ENCODE measurements at regions not wholly inside any gene's neighbourhood (a gene's known extent, or its start where the extent isn't known, plus 50 kb on each side); places are given as distances from the start of the nearest gene placed in this dataset.
"Not testable (repeated sequence)": the region's sequence is repeated elsewhere in the genome, so short reads cannot be mapped to it uniquely, and the experiment has no call there.

GRCh38 chr5:166810093-166810658, 1481.3 kb upstream of the WWC1 start:
- not testable (repeated sequence) for H3K9me3 ChIP-seq (ENCODE audit: control insufficient read depth in 2 of 2, low read length in 2 of 2); H3K9ac ChIP-seq (ENCODE audit: low read depth in 1 of 2, low read length in 2 of 2); H3K27ac ChIP-seq (ENCODE audit: low read depth in 2 of 2, low read length in 2 of 2); H3K36me3 ChIP-seq (ENCODE audit: control insufficient read depth in 2 of 2, insufficient read depth in 2 of 2, low read length in 2 of 2); H3K27me3 ChIP-seq (ENCODE audit: control insufficient read depth in 2 of 2, insufficient read depth in 2 of 2, low read length in 2 of 2); H3K4me3 ChIP-seq (ENCODE audit: low read length in 2 of 2); H3K4me1 ChIP-seq (ENCODE audit: control insufficient read depth in 2 of 2, insufficient read depth in 2 of 2, low read length in 2 of 2)

GRCh38 chr5:166810721-166811120, 1480.7 kb upstream of the WWC1 start:
- Histone ChIP-seq H3K4me1 (ENCODE audit: control insufficient read depth in 2 of 2, insufficient read depth in 2 of 2, low read length in 2 of 2) (no peaks in the 10 kb centered on the region), H3K27ac (ENCODE audit: low read depth in 2 of 2, low read length in 2 of 2) (no peak overlapping the region), H3K9me3 (ENCODE audit: control insufficient read depth in 2 of 2, low read length in 2 of 2) (no peaks in the 10 kb centered on the region), H3K36me3 (ENCODE audit: control insufficient read depth in 2 of 2, insufficient read depth in 2 of 2, low read length in 2 of 2) (no peaks in the 10 kb centered on the region), H3K4me3 (ENCODE audit: low read length in 2 of 2) (no peak overlapping the region), H3K9ac (ENCODE audit: low read depth in 1 of 2, low read length in 2 of 2) (no peak overlapping the region), H3K27me3 (ENCODE audit: control insufficient read depth in 2 of 2, insufficient read depth in 2 of 2, low read length in 2 of 2) (no peaks in the 10 kb centered on the region)

- no peaks in the 10 kb centered on the region for H3K36me3 ChIP-seq (ENCODE audit: control insufficient read depth in 2 of 2, insufficient read depth in 2 of 2, low read length in 2 of 2)
- no peak overlapping the region for H3K4me3 ChIP-seq (ENCODE audit: low read length in 2 of 2)
- no peaks in the 10 kb centered on the region for H3K9me3 ChIP-seq (ENCODE audit: control insufficient read depth in 2 of 2, low read length in 2 of 2)
- H3K9ac ChIP-seq (ENCODE audit: low read depth in 1 of 2, low read length in 2 of 2) = no peak overlapping the region
- no peaks in the 10 kb centered on the region for H3K27me3 ChIP-seq (ENCODE audit: control insufficient read depth in 2 of 2, insufficient read depth in 2 of 2, low read length in 2 of 2)
- H3K4me1 ChIP-seq (ENCODE audit: control insufficient read depth in 2 of 2, insufficient read depth in 2 of 2, low read length in 2 of 2) = no peaks in the 10 kb centered on the region
- H3K27ac ChIP-seq (ENCODE audit: low read depth in 2 of 2, low read length in 2 of 2) = no peak overlapping the region
These were observed 1468.1 kb upstream of the WWC1 start for GRCh38 chr5:166823360-166823759.

- no peak overlapping the region for H3K27ac ChIP-seq (ENCODE audit: low read depth in 2 of 2, low read length in 2 of 2)
- H3K4me1 ChIP-seq (ENCODE audit: control insufficient read depth in 2 of 2, insufficient read depth in 2 of 2, low read length in 2 of 2) = no peaks in the 10 kb centered on the region
- H3K9ac ChIP-seq (ENCODE audit: low read depth in 1 of 2, low read length in 2 of 2) = no peak overlapping the region
- H3K27me3 ChIP-seq (ENCODE audit: control insufficient read depth in 2 of 2, insufficient read depth in 2 of 2, low read length in 2 of 2) = no peaks in the 10 kb centered on the region
- H3K4me3 ChIP-seq (ENCODE audit: low read length in 2 of 2) = no peak overlapping the region
- H3K36me3 ChIP-seq (ENCODE audit: control insufficient read depth in 2 of 2, insufficient read depth in 2 of 2, low read length in 2 of 2) = no peaks in the 10 kb centered on the region
- no peaks in the 10 kb centered on the region for H3K9me3 ChIP-seq (ENCODE audit: control insufficient read depth in 2 of 2, low read length in 2 of 2)
These were observed 1457.2 kb upstream of the WWC1 start for GRCh38 chr5:166834246-166834645.

- Histone ChIP-seq H3K9ac (ENCODE audit: low read depth in 1 of 2, low read length in 2 of 2) (no peak overlapping the region), H3K4me1 (ENCODE audit: control insufficient read depth in 2 of 2, insufficient read depth in 2 of 2, low read length in 2 of 2) (no peaks in the 10 kb centered on the region)
These were observed 1446.4 kb upstream of the WWC1 start for GRCh38 chr5:166845044-166845443.

GRCh38 chr5:166856791-166857190, 1434.7 kb upstream of the WWC1 start:
- H3K9me3 ChIP-seq (ENCODE audit: control insufficient read depth in 2 of 2, low read length in 2 of 2) = no peaks in the 10 kb centered on the region
- no peaks in the 10 kb centered on the region for H3K36me3 ChIP-seq (ENCODE audit: control insufficient read depth in 2 of 2, insufficient read depth in 2 of 2, low read length in 2 of 2)
- H3K4me1 ChIP-seq (ENCODE audit: control insufficient read depth in 2 of 2, insufficient read depth in 2 of 2, low read length in 2 of 2) = no peaks in the 10 kb centered on the region
- H3K9ac ChIP-seq (ENCODE audit: low read depth in 1 of 2, low read length in 2 of 2) = no peak overlapping the region
- no peak overlapping the region for H3K4me3 ChIP-seq (ENCODE audit: low read length in 2 of 2)
- no peak overlapping the region for H3K27ac ChIP-seq (ENCODE audit: low read depth in 2 of 2, low read length in 2 of 2)
- H3K27me3 ChIP-seq (ENCODE audit: control insufficient read depth in 2 of 2, insufficient read depth in 2 of 2, low read length in 2 of 2) = no peaks in the 10 kb centered on the region

More at GRCh38 chr5:166845044-166845443, 1446.4 kb upstream of the WWC1 start:
- no peak overlapping the region for H3K27ac ChIP-seq (ENCODE audit: low read depth in 2 of 2, low read length in 2 of 2)
- no peak overlapping the region for H3K4me3 ChIP-seq (ENCODE audit: low read length in 2 of 2)
- no peaks in the 10 kb centered on the region for H3K27me3 ChIP-seq (ENCODE audit: control insufficient read depth in 2 of 2, insufficient read depth in 2 of 2, low read length in 2 of 2)
- peaks cover 0 to 2% of the 10 kb centered on the region in 2 donors for H3K9me3 ChIP-seq (ENCODE audit: control insufficient read depth in 2 of 2, low read length in 2 of 2)
- H3K36me3 ChIP-seq (ENCODE audit: control insufficient read depth in 2 of 2, insufficient read depth in 2 of 2, low read length in 2 of 2) = no peaks in the 10 kb centered on the region

- Histone ChIP-seq H3K4me3 (ENCODE audit: low read length in 2 of 2) (no peak overlapping the region), H3K4me1 (ENCODE audit: control insufficient read depth in 2 of 2, insufficient read depth in 2 of 2, low read length in 2 of 2) (no peaks in the 10 kb centered on the region), H3K9me3 (ENCODE audit: control insufficient read depth in 2 of 2, low read length in 2 of 2) (no peaks in the 10 kb centered on the region), H3K27ac (ENCODE audit: low read depth in 2 of 2, low read length in 2 of 2) (no peak overlapping the region), H3K9ac (ENCODE audit: low read depth in 1 of 2, low read length in 2 of 2) (no peak overlapping the region), H3K36me3 (ENCODE audit: control insufficient read depth in 2 of 2, insufficient read depth in 2 of 2, low read length in 2 of 2) (no peaks in the 10 kb centered on the region), H3K27me3 (ENCODE audit: control insufficient read depth in 2 of 2, insufficient read depth in 2 of 2, low read length in 2 of 2) (no peaks in the 10 kb centered on the region)
These were observed 1431.0 kb upstream of the WWC1 start for GRCh38 chr5:166860426-166860825.

- Histone ChIP-seq H3K4me1 (ENCODE audit: control insufficient read depth in 2 of 2, insufficient read depth in 2 of 2, low read length in 2 of 2) (no peaks in the 10 kb centered on the region), H3K27me3 (ENCODE audit: control insufficient read depth in 2 of 2, insufficient read depth in 2 of 2, low read length in 2 of 2) (no peaks in the 10 kb centered on the region), H3K36me3 (ENCODE audit: control insufficient read depth in 2 of 2, insufficient read depth in 2 of 2, low read length in 2 of 2) (no peaks in the 10 kb centered on the region), H3K9me3 (ENCODE audit: control insufficient read depth in 2 of 2, low read length in 2 of 2) (no peaks in the 10 kb centered on the region), H3K27ac (ENCODE audit: low read depth in 2 of 2, low read length in 2 of 2) (no peak overlapping the region), H3K9ac (ENCODE audit: low read depth in 1 of 2, low read length in 2 of 2) (no peak overlapping the region), H3K4me3 (ENCODE audit: low read length in 2 of 2) (no peak overlapping the region)
These were observed 1428.9 kb upstream of the WWC1 start for GRCh38 chr5:166862581-166862980.

- no peak overlapping the region for H3K9ac ChIP-seq (ENCODE audit: low read depth in 1 of 2, low read length in 2 of 2)
- no peaks in the 10 kb centered on the region for H3K4me1 ChIP-seq (ENCODE audit: control insufficient read depth in 2 of 2, insufficient read depth in 2 of 2, low read length in 2 of 2)
- H3K27ac ChIP-seq (ENCODE audit: low read depth in 2 of 2, low read length in 2 of 2) = no peak overlapping the region
- no peaks in the 10 kb centered on the region for H3K36me3 ChIP-seq (ENCODE audit: control insufficient read depth in 2 of 2, insufficient read depth in 2 of 2, low read length in 2 of 2)
- no peaks in the 10 kb centered on the region for H3K9me3 ChIP-seq (ENCODE audit: control insufficient read depth in 2 of 2, low read length in 2 of 2)
- H3K4me3 ChIP-seq (ENCODE audit: low read length in 2 of 2) = no peak overlapping the region
- H3K27me3 ChIP-seq (ENCODE audit: control insufficient read depth in 2 of 2, insufficient read depth in 2 of 2, low read length in 2 of 2) = no peaks in the 10 kb centered on the region
These were observed 1426.2 kb upstream of the WWC1 start for GRCh38 chr5:166865206-166865605.

DNA sequence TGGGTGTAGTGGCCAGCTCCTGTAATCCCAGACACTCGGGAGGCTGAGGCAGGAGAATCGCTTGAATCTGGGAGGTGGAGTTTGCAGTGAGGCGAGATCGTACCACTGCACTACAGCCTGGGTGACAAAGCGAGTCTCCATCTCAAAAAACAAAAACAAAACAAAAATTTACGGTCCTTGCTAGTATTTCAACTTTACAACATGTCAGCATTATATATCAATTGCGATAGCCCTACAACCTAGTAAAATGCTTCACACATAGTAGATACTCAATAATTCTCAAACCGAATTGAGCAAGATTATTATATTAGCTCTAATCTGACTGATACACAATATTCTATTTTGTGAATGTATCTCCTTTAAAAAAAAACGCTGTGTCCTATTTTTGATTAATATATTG, 1411.0 kb upstream of the WWC1 start:
- H3K27me3 ChIP-seq (ENCODE audit: control insufficient read depth in 2 of 2, insufficient read depth in 2 of 2, low read length in 2 of 2) = no peaks in the 10 kb centered on the region
- no peak overlapping the region for H3K4me3 ChIP-seq (ENCODE audit: low read length in 2 of 2)
- H3K9ac ChIP-seq (ENCODE audit: low read depth in 1 of 2, low read length in 2 of 2) = no peak overlapping the region

GRCh38 chr5:166881802-166882201, 1409.6 kb upstream of the WWC1 start:
- Histone ChIP-seq H3K27ac (ENCODE audit: low read depth in 2 of 2, low read length in 2 of 2) (no peak overlapping the region), H3K36me3 (ENCODE audit: control insufficient read depth in 2 of 2, insufficient read depth in 2 of 2, low read length in 2 of 2) (no peaks in the 10 kb centered on the region), H3K9ac (ENCODE audit: low read depth in 1 of 2, low read length in 2 of 2) (no peak overlapping the region), H3K9me3 (ENCODE audit: control insufficient read depth in 2 of 2, low read length in 2 of 2) (no peaks in the 10 kb centered on the region), H3K4me3 (ENCODE audit: low read length in 2 of 2) (no peak overlapping the region), H3K4me1 (ENCODE audit: control insufficient read depth in 2 of 2, insufficient read depth in 2 of 2, low read length in 2 of 2) (no peaks in the 10 kb centered on the region), H3K27me3 (ENCODE audit: control insufficient read depth in 2 of 2, insufficient read depth in 2 of 2, low read length in 2 of 2) (no peaks in the 10 kb centered on the region)

More for the DNA sequence above, 1411.0 kb upstream of the WWC1 start:
- Histone ChIP-seq H3K9me3 (ENCODE audit: control insufficient read depth in 2 of 2, low read length in 2 of 2) (no peaks in the 10 kb centered on the region), H3K36me3 (ENCODE audit: control insufficient read depth in 2 of 2, insufficient read depth in 2 of 2, low read length in 2 of 2) (no peaks in the 10 kb centered on the region), H3K27ac (ENCODE audit: low read depth in 2 of 2, low read length in 2 of 2) (no peak overlapping the region), H3K4me1 (ENCODE audit: control insufficient read depth in 2 of 2, insufficient read depth in 2 of 2, low read length in 2 of 2) (no peaks in the 10 kb centered on the region)

Data from mucosa of rectum (tissue), 2 donors.